ENCODE measurements at regions not wholly inside any gene's neighbourhood (a gene's known extent, or its start where the extent isn't known, plus 50 kb on each side); places are given as distances from the start of the nearest gene placed in this dataset.
"Not testable (repeated sequence)": the region's sequence is repeated elsewhere in the genome, so short reads cannot be mapped to it uniquely, and the experiment has no call there.

- DNase-seq = no peak
Measured at GRCh38 chr6:113060664-113061063, 713.5 kb downstream of the RFPL4B start.

GRCh38 chr6:113065611-113066010 is 718.5 kb downstream of the RFPL4B start:
- no peak for DNase-seq

GRCh38 chr6:113067612-113068275 is 720.6 kb downstream of the RFPL4B start:
- no peak for DNase-seq

DNA sequence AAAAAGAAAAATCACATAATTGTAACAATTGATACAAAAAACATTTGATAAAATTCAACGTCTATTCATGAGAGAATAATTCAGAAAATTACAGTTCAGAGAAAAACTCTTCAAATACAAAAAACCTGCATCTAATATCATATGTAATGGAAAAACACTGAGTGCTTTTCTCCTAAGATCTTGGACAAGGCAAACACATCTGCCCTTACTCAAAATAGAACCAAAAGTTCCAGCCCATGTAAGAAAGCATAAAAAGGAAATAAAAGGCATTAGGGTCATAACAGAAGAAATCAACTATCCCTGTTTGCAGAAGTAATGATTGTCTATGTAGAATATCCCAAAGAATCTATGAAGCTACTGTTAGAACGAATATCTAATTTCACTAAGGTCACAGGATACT is 721.4 kb downstream of the RFPL4B start:
- no peak for DNase-seq

DNA sequence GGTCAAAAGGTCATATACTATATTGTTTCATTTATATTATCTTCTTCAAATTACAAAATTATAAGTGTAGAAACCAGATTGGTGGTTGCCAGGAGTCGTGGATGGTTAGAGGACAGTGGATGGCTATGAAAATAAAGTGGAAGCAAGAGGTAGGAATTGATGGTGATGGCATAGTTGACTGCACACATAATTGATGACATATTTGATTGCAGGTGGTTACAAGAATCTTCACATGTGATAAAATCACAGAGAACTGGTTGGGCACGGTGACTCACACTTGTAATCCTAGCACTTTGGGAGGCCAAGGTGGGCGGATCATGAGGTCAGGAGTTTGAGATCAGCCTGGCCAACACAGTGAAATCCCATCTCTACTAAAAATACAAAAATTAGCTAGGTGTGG is 723.6 kb downstream of the RFPL4B start:
- DNase-seq = not testable (repeated sequence)

- no peak for DNase-seq
Measured at GRCh38 chr6:113073611-113074191, 726.6 kb downstream of the RFPL4B start.

DNA sequence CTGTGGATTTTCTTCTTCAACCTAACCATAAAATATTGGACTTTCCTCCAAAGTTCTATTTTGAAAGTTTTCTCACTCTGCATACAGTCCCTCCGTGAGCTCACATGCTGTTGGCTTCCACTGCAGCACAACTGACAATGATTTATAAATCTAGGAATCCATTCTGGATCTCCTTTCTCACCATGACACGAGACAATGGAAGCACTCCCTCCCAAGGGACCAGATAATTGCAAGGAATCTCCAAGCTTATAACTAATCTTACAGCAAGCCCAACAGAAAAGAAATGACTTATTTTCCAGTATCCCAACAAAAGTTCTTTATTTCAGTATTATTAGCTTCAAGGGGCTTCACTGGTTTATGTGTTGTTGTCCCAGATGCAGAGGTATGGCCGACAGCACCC is 729.0 kb downstream of the RFPL4B start:
- no peak for DNase-seq

- no peak for DNase-seq
Measured at GRCh38 chr6:113076816-113077215, 729.7 kb downstream of the RFPL4B start.

- no peak for DNase-seq
Measured at GRCh38 chr6:113077794-113078193, 730.7 kb downstream of the RFPL4B start.

- no peak for DNase-seq
Measured at GRCh38 chr6:113078791-113079190, 731.7 kb downstream of the RFPL4B start.

- no peak for DNase-seq
Measured at GRCh38 chr6:113082745-113083144, 735.6 kb downstream of the RFPL4B start.

- DNase-seq = no peak
Measured at GRCh38 chr6:113083947-113084346, 736.8 kb downstream of the RFPL4B start.

GRCh38 chr6:113089056-113089455 is 741.9 kb downstream of the RFPL4B start:
- no peak for DNase-seq

GRCh38 chr6:113092795-113093194 is 745.7 kb downstream of the RFPL4B start:
- DNase-seq = no peak

GRCh38 chr6:113094779-113095178 is 747.6 kb downstream of the RFPL4B start:
- DNase-seq = no peak

GRCh38 chr6:113095841-113096240 is 748.7 kb downstream of the RFPL4B start:
- DNase-seq = no peak

GRCh38 chr6:113102761-113103160 is 754.4 kb upstream of the MARCKS start:
- DNase-seq = no peak

DNA sequence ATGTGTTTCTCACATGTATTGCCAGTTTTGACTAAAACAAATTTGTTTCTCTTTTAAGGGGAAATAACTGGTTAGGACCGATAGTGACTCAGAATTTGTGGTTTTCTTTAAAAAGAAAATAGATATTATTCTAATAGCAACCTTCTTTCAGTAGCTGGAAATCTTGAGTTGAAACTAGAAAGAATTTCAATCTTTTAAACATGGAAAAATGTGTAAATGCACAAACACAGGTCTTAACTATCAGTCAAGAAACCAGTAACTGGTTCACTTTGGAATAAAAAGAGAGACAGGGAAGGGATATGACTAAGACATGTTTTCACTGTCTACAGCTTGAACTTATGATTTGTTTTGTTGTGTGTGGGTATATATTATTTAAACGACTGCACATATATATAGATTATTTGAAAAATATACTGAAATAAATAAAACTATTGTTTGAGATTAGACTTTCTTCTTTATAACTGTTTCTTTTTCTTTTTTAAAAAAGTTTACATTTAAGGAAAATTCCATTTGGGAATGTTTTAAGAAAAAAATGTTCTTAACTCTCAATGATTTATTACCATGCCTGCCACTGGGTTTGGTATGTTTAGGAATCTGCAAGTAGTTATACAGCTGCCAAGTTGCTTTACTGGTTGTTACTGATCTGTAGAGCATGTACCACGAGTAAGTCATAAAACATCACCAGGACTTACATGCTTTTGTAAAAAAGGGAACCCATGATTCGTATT is 753.3 kb upstream of the MARCKS start:
- no peak for DNase-seq

DNA sequence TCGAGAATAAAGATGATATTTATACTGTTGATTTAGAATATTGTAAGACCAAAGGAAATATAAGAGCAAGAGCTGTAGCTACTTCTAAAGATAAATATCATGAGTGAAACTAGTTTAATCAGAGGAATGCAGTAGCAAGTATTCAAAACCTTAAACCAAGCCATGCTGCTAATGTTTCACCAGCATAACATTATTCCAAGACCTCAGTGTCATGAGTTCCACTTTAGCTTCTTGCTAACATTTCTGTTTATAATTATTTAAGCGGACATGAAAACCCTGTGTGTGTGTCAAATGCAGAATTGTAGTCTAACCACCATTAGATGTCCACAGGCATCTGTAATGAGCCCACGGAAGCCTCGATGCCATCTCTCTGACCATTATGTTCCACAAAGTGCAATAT is 752.6 kb upstream of the MARCKS start:
- DNase-seq = no peak

DNA sequence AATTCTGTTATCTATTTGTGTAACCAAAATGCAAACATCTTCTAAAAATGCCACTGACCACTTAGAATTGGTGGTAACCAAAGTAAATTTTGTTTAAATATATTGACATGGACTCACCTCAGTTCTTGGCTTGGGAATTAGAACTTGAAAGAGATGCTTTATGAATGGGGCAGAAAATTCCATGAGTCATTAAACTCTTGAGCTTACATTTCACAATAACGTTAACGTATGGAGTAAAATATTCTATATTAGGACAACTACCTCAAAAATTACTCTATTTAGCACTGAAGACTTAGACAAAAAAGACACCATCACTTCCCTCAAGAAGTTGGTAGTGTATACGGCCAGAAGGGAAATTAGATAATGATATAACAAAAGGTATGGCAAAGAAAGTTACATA is 752.2 kb upstream of the MARCKS start:
- no peak for DNase-seq

GRCh38 chr6:113110211-113110610 is 746.9 kb upstream of the MARCKS start:
- DNase-seq = no peak

- no peak for DNase-seq
Measured at GRCh38 chr6:113111550-113111949, 745.6 kb upstream of the MARCKS start.

GRCh38 chr6:113112086-113112485 is 745.1 kb upstream of the MARCKS start:
- peak; percentile 86 to 95 for DNase-seq

DNA sequence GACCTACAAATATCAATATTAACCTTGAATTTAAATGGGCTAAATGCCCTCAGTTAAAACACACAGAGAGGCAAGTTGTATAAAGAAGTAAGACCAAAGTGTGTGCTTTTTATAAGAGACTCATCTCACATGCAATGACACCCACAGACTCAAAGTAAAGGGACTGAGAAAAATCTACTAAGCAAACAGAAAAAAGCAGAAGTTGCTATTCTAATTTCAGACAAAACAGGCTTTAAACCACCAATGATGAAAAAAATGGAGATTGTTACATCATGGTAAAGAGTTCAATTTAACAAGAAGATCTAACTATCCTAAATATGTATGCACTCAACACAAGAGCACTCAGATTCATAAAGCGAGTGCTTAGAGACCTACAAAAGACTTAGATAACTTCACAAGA is 741.9 kb upstream of the MARCKS start:
- no peak for DNase-seq

- DNase-seq = no peak
Measured at GRCh38 chr6:113120224-113120581, 736.9 kb upstream of the MARCKS start.
